CD1c-positive myeloid dendritic cell (primary cell): ENCODE measurements at regions not wholly inside any gene's neighbourhood (a gene's known extent, or its start where the extent isn't known, plus 50 kb on each side); places are given as distances from the start of the nearest gene placed in this dataset.
"Not testable (repeated sequence)": the region's sequence is repeated elsewhere in the genome, so short reads cannot be mapped to it uniquely, and the experiment has no call there.

Experiments
- DNase-seq: peaks from one replicate; pipeline ENCODE4 v3.0.0-alpha.2; 2016; ENCODE audit errors: extremely low spot score

- no peak for DNase-seq
Measured at GRCh38 chr7:91767820-91768219, 112.7 kb downstream of the MTERF1 start.

GRCh38 chr7:91771394-91771793, 109.1 kb downstream of the MTERF1 start:
- DNase-seq = no peak

GRCh38 chr7:91771921-91772815, 108.3 kb downstream of the MTERF1 start:
- no peak for DNase-seq

GRCh38 chr7:91776171-91776570, 104.3 kb downstream of the MTERF1 start:
- no peak for DNase-seq

GRCh38 chr7:91777522-91777921, 103.0 kb downstream of the MTERF1 start:
- DNase-seq = no peak

- no peak for DNase-seq
Measured at GRCh38 chr7:91778416-91778815, 102.1 kb downstream of the MTERF1 start.

- DNase-seq = no peak
Measured at GRCh38 chr7:91780521-91780920, 100.0 kb downstream of the MTERF1 start.

GRCh38 chr7:91784469-91784868, 96.0 kb downstream of the MTERF1 start:
- DNase-seq = no peak

GRCh38 chr7:91787931-91788330, 92.6 kb downstream of the MTERF1 start:
- no peak for DNase-seq

- DNase-seq = no peak
Measured at GRCh38 chr7:91789086-91789485, 91.4 kb downstream of the MTERF1 start.

GRCh38 chr7:91789558-91789957, 90.9 kb downstream of the MTERF1 start:
- DNase-seq = no peak

- not testable (repeated sequence) for DNase-seq
Measured at GRCh38 chr7:91790646-91791045, 89.9 kb downstream of the MTERF1 start.

- no peak for DNase-seq
Measured at GRCh38 chr7:91796122-91796521, 84.4 kb downstream of the MTERF1 start.

- no peak for DNase-seq
Measured at GRCh38 chr7:91798425-91798824, 82.1 kb downstream of the MTERF1 start.

GRCh38 chr7:91800389-91800788, 80.1 kb downstream of the MTERF1 start:
- no peak for DNase-seq

GRCh38 chr7:91801331-91801983, 79.0 kb downstream of the MTERF1 start:
- no peak for DNase-seq

- no peak for DNase-seq
Measured at GRCh38 chr7:91811236-91811635, 69.3 kb downstream of the MTERF1 start.

- DNase-seq = no peak
Measured at GRCh38 chr7:91811641-91812040, 68.9 kb downstream of the MTERF1 start.

GRCh38 chr7:91812388-91812787, 68.1 kb downstream of the MTERF1 start:
- DNase-seq = no peak

GRCh38 chr7:91814189-91814588, 66.3 kb downstream of the MTERF1 start:
- DNase-seq = no peak
